Stromal cell of bone marrow (primary cell): ENCODE measurements at regions not wholly inside any gene's neighbourhood (a gene's known extent, or its start where the extent isn't known, plus 50 kb on each side); places are given as distances from the start of the nearest gene placed in this dataset.

Source experiments
- DNase-seq: peaks from one replicate; pipeline ENCODE4 v3.0.0-alpha.2; 2012; ENCODE audit warnings: low read depth

GRCh38 chr1:86296305-86297205, 99.6 kb downstream of the ODF2L start:
- no peak for DNase-seq

GRCh38 chr1:86289746-86290145, 106.4 kb downstream of the ODF2L start:
- no peak for DNase-seq

GRCh38 chr1:86289161-86289560, 107.0 kb downstream of the ODF2L start:
- no peak for DNase-seq

GRCh38 chr1:86288586-86289147, 107.5 kb downstream of the ODF2L start:
- no peak for DNase-seq

GRCh38 chr1:86285796-86286195, 110.3 kb downstream of the ODF2L start:
- no peak for DNase-seq

- DNase-seq: no peak
Measured at GRCh38 chr1:86282611-86283010, 113.5 kb downstream of the ODF2L start.

GRCh38 chr1:86277936-86278335, 118.2 kb downstream of the ODF2L start:
- DNase-seq: no peak

GRCh38 chr1:86273066-86273465, 116.5 kb upstream of the COL24A1 start:
- no peak for DNase-seq

- no peak for DNase-seq
Measured at GRCh38 chr1:86272083-86272482, 115.5 kb upstream of the COL24A1 start.

- no peak for DNase-seq
Measured at GRCh38 chr1:86271046-86271445, 114.5 kb upstream of the COL24A1 start.

GRCh38 chr1:86263101-86263500, 106.5 kb upstream of the COL24A1 start:
- DNase-seq: no peak

GRCh38 chr1:86260476-86260875, 103.9 kb upstream of the COL24A1 start:
- DNase-seq: no peak

- DNase-seq: peak; percentile 28
Measured at GRCh38 chr1:86259390-86259789, 102.8 kb upstream of the COL24A1 start.

GRCh38 chr1:86258101-86258500, 101.5 kb upstream of the COL24A1 start:
- DNase-seq: peak; percentile 54

- DNase-seq: peak; percentile 85
Measured at GRCh38 chr1:86247597-86248279, 91.2 kb upstream of the COL24A1 start.

- DNase-seq: no peak
Measured at GRCh38 chr1:86245566-86246190, 89.1 kb upstream of the COL24A1 start.

GRCh38 chr1:86239894-86240293, 83.3 kb upstream of the COL24A1 start:
- no peak for DNase-seq

GRCh38 chr1:86239490-86239889, 82.9 kb upstream of the COL24A1 start:
- DNase-seq: no peak

- no peak for DNase-seq
Measured at GRCh38 chr1:86238226-86238625, 81.7 kb upstream of the COL24A1 start.

GRCh38 chr1:86235852-86236251, 79.3 kb upstream of the COL24A1 start:
- DNase-seq: no peak

GRCh38 chr1:86233403-86233802, 76.8 kb upstream of the COL24A1 start:
- no peak for DNase-seq

- DNase-seq: no peak
Measured at GRCh38 chr1:86231076-86231475, 74.5 kb upstream of the COL24A1 start.
